ENCODE measurements at regions not wholly inside any gene's neighbourhood (a gene's known extent, or its start where the extent isn't known, plus 50 kb on each side); places are given as distances from the start of the nearest gene placed in this dataset.

GRCh38 chr4:107312366-107312765 lies 276.3 kb upstream of the DKK2 start:
- TF ChIP-seq CTCF (IDR thresholded peaks at IDR 0.05; ENCODE audit: borderline replicate concordance, extremely low read depth, low read length, poor library complexity, severe bottlenecking), result no peak
- no peak for TF ChIP-seq EZH2 (IDR thresholded peaks at IDR 0.05; ENCODE audit: borderline replicate concordance, low read depth, low read length, severe bottlenecking)
